Smooth muscle cell (in vitro differentiated cells): ENCODE measurements at regions not wholly inside any gene's neighbourhood (a gene's known extent, or its start where the extent isn't known, plus 50 kb on each side); places are given as distances from the start of the nearest gene placed in this dataset.

ENCODE experiments used
- DNase-seq: peaks from one replicate; lab custom pipeline; 2025; ENCODE audit not compliant: unreplicated experiment; lab: John Stamatoyannopoulos, UW
- H2AFZ ChIP-seq: fragments of 200-600 bp; sonication (generic); 2 replicates; pipeline ENCODE4 v1.6.0; 2016; ENCODE audit warnings: antibody characterized with exemption, low read depth, mild to moderate bottlenecking
- H3F3A ChIP-seq: fragments of 200-600 bp; sonication (generic); 2 replicates; pipeline ENCODE4 v1.6.0; 2017; ENCODE audit warnings: antibody characterized with exemption, low read depth
- H3K27ac ChIP-seq: fragments of 200-600 bp; sonication (generic); 2 replicates; pipeline ENCODE4 v1.5.1; 2016; ENCODE audit warnings: low read depth, mild to moderate bottlenecking
- H3K27me3 ChIP-seq: fragments of 200-600 bp; sonication (generic); 2 replicates; pipeline ENCODE4 v1.6.1; 2016; ENCODE audit warnings: low read depth, mild to moderate bottlenecking
- H3K36me3 ChIP-seq: fragments of 200-600 bp; sonication (generic); 2 replicates; pipeline ENCODE4 v1.5.1; 2016; ENCODE audit warnings: low read depth
- H3K4me1 ChIP-seq: fragments of 200-600 bp; sonication (generic); 2 replicates; pipeline ENCODE4 v1.5.1; 2016; ENCODE audit warnings: low read depth
- H3K4me2 ChIP-seq: fragments of 200-600 bp; sonication (generic); 2 replicates; pipeline ENCODE4 v1.6.0; 2016; ENCODE audit warnings: mild to moderate bottlenecking
- H3K4me3 ChIP-seq: fragments of 200-600 bp; sonication (generic); 2 replicates; pipeline ENCODE4 v1.5.1; 2016; ENCODE audit warnings: mild to moderate bottlenecking
- H3K79me2 ChIP-seq: fragments of 200-600 bp; sonication (generic); 2 replicates; pipeline ENCODE4 v1.6.0; 2016; ENCODE audit warnings: low read depth, mild to moderate bottlenecking
- H3K9ac ChIP-seq: fragments of 200-600 bp; sonication (generic); 2 replicates; pipeline ENCODE4 v1.6.0; 2016; ENCODE audit warnings: low read depth
- H3K9me3 ChIP-seq: fragments of 200-600 bp; sonication (generic); replicated peaks from 2 replicates; pipeline ENCODE4 v1.5.1; 2016; ENCODE audit warnings: low read depth
- H4K20me1 ChIP-seq: fragments of 200-600 bp; sonication (generic); 2 replicates; pipeline ENCODE4 v1.6.0; 2016; ENCODE audit warnings: low read depth
- CTCF ChIP-seq: fragments of 200-600 bp; sonication (generic); IDR thresholded peaks from 2 replicates; pipeline ENCODE4 v1.5.1; 2017; ENCODE audit warnings: borderline replicate concordance, mild to moderate bottlenecking, antibody characterized with exemption; ENCODE audit not compliant: insufficient read depth, poor library complexity, severe bottlenecking
- WGBS: methylation state at CpG from one replicate; pipeline ENCODE4 v1.1.7; 2016; ENCODE audit warnings: low lambda C conversion rate; 5-methylcytosine and 5-hydroxymethylcytosine counted together

- Histone ChIP-seq H2AFZ (no peak overlapping the region), H3K27ac (no peak overlapping the region), H3F3A (no peaks in the 10 kb centered on the region), H3K36me3 (no peaks in the 10 kb centered on the region), H3K9me3 (no peaks in the 10 kb centered on the region), H3K27me3 (no peaks in the 10 kb centered on the region), H3K9ac (no peak overlapping the region), H3K79me2 (no peaks in the 10 kb centered on the region), H4K20me1 (no peaks in the 10 kb centered on the region), H3K4me1 (peaks cover 11% of the 10 kb centered on the region), H3K4me3 (no peak overlapping the region), H3K4me2 (no peak overlapping the region)
- no peak for TF ChIP-seq CTCF
- no peak for DNase-seq
Observed at GRCh38 chr2:150051004-150051403, 436.5 kb downstream of the RND3 start.

- Histone ChIP-seq H3K9me3 (no peaks in the 10 kb centered on the region), H3K79me2 (no peaks in the 10 kb centered on the region), H3K4me3 (no peak overlapping the region), H3K9ac (no peak overlapping the region), H2AFZ (no peak overlapping the region), H3K36me3 (no peaks in the 10 kb centered on the region), H3K27me3 (no peaks in the 10 kb centered on the region), H3K27ac (no peak overlapping the region), H3K4me1 (peaks cover 14% of the 10 kb centered on the region), H4K20me1 (no peaks in the 10 kb centered on the region), H3F3A (no peaks in the 10 kb centered on the region), H3K4me2 (no peak overlapping the region)
- TF ChIP-seq CTCF, result no peak
- WGBS, result 97% methylated on average over 5 of the region's 5 CpGs
- DNase-seq, result no peak
Observed at GRCh38 chr2:150050036-150050435, 437.4 kb downstream of the RND3 start.

GRCh38 chr2:150047620-150048222 lies 439.7 kb downstream of the RND3 start:
- no peak for TF ChIP-seq CTCF
- Histone ChIP-seq H3K79me2 (no peaks in the 10 kb centered on the region), H2AFZ (no peak overlapping the region), H3K27me3 (no peaks in the 10 kb centered on the region), H3K4me1 (peaks cover 14% of the 10 kb centered on the region), H3F3A (no peaks in the 10 kb centered on the region), H3K4me3 (no peak overlapping the region), H3K9me3 (no peaks in the 10 kb centered on the region), H3K9ac (no peak overlapping the region), H3K4me2 (no peak overlapping the region), H4K20me1 (no peaks in the 10 kb centered on the region), H3K27ac (no peak overlapping the region), H3K36me3 (no peaks in the 10 kb centered on the region)
- 82% methylated on average over 2 of the region's 2 CpGs for WGBS
- no peak for DNase-seq

- Histone ChIP-seq H3K79me2 (no peaks in the 10 kb centered on the region), H3K4me2 (peak overlapping the region; percentile 60), H3K9ac (no peak overlapping the region), H3K36me3 (no peaks in the 10 kb centered on the region), H3F3A (no peaks in the 10 kb centered on the region), H4K20me1 (no peaks in the 10 kb centered on the region), H3K4me3 (no peak overlapping the region), H3K9me3 (no peaks in the 10 kb centered on the region), H3K27ac (no peak overlapping the region), H3K4me1 (peaks cover 14% of the 10 kb centered on the region), H2AFZ (peak overlapping the region; percentile 16), H3K27me3 (no peaks in the 10 kb centered on the region)
- no peak for DNase-seq
- no peak for TF ChIP-seq CTCF
- WGBS, result 85% methylated on average over 4 of the region's 4 CpGs
Observed at GRCh38 chr2:150046810-150047209, 440.7 kb downstream of the RND3 start.
